IPS DF 19.7 (cell line): ENCODE measurements at regions not wholly inside any gene's neighbourhood (a gene's known extent, or its start where the extent isn't known, plus 50 kb on each side); places are given as distances from the start of the nearest gene placed in this dataset.
"Not testable (repeated sequence)": the region's sequence is repeated elsewhere in the genome, so short reads cannot be mapped to it uniquely, and the experiment has no call there.

ENCODE experiments used
- DNase-seq: peaks from one replicate; pipeline ENCODE4 v3.0.0-alpha.2; 2013; ENCODE audit warnings: low read depth, low spot score

- DNase-seq, result no peak
Measured at GRCh38 chr1:214715126-214715525, 112.1 kb downstream of the CENPF start.

DNA sequence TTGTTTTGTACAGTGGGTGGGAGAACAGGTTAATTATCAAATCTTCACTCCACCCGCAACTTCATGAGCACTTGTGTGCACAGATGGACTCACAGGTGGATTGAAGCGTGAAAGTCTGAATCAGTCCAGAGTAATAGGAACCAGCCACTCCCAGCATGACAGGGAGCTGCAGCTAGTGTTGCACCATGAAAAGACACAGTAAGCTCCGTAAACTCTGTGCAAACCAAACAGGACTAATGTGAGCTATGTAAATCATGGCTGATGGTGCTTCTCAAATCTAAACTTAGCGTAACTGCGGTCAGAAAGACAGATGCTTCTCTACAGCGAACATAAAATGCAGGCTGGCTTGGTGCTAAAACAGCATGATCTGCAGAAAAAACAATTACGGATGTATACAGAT, 114.4 kb downstream of the CENPF start:
- DNase-seq, result no peak

DNA sequence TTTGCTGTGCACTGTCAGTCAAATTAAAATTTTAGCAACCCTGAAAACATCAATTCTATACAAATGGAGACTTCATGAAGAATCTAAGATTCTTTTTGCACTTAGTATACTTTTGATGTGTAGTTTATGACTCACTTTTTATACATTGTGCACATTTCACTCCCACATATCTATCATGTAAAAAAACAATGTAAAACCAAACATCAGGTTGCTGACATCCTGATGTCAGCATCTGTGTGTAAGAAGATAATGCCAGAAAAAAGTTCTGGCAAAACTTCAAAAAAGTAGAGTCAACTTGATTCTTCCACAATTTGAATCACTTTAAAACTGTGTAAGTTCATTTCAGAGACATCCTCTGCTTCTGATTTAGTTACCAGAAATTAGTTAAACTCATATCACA, 115.7 kb downstream of the CENPF start:
- DNase-seq, result no peak

- no peak for DNase-seq
Measured at GRCh38 chr1:214719207-214719606, 116.2 kb downstream of the CENPF start.

DNA sequence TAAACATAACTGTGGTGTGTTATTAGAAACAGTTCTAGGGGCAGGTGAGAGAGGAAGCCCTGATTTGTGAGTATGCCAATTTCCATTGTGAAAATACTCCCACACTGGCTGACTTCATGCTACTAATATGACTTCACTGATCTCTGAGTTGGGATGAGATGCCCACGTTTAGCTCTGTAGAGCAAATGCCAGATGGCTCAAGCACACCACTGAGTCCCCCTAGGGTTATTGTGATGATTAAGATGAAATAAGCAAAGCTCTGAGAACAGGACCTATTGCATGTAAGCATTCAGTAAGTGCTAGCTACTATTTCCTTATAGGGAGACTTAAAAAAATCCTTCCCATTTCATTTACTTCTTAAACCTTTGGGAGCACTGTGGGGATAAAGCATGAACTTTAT, 117.6 kb downstream of the CENPF start:
- DNase-seq, result no peak

DNA sequence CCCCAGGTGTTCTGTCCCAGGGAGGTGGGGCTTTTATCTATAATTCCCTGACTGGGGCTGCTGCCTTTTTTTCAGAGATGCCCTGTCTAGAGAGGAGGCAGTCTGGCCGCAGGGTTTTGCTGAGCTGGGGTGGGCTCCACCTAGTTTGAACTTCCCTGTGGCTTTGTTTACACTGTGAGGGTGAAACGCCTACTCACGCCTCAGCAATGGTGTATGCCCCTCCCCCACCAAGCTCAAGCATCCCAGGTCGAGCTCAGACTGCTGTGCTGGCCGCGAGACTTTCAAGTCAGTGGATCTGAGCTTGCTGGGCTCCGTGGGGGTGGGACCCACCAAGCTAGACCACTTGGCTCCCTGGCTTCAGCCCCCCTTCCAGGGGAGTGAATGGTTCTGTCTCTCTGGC, 124.3 kb downstream of the CENPF start:
- DNase-seq, result no peak

DNA sequence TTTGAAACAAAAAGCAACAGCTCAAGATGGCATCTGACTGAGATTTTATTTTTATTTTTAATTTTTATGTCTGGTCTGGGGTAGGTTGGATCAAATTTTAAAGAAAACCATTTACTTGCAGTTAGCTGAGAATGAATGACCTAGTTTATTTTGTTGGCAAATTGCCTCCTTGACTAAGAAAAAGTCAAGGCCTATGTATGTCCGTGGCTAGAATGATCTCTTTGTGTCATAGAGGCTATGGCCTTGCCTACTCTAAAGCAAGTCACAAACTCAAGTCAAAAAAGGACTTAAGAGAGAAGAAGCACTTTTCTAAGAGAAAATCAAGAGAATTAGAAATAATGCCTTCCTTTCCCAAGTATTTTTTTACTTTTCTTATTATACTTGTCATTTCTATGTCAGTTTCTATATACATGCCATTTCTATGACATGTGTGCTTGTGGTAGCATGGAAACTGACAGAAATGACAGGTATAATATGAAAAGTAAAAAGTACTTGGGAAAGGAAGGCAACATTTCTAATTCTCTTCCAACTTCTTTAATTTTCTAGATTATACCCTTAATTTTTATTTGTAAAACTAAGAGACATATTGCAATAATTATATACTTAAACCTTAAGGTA, 136.7 kb downstream of the CENPF start:
- DNase-seq, result no peak

GRCh38 chr1:214740471-214740870, 137.5 kb downstream of the CENPF start:
- DNase-seq, result no peak

DNA sequence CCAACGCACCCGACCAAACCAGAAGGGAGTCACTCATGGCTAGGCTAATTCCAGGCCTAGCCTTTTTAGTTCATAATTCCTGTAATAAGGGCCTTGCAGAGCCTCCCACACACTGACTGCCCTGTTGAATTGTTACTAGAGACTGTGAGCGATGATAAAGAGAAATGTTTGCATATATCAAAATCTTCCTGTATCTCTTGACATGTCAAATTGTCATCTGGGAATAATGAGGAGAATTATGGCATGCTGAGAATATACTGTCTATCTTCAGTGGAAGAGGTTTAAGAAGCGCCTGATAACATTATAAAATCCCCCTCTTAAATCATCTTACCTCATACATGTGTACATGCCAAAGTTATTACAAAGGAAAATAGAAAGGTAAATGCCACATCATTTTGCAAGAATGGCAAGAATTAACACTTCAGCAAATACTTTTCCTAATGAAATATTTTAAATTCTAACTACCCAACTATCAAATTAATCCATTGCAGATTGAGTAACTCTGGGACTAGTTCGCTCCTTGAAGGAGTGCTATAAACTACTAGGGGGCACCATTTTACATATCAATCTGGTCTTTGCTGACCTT, 144.1 kb downstream of the CENPF start:
- DNase-seq, result no peak

- no peak for DNase-seq
Measured at GRCh38 chr1:214753236-214753852, 150.3 kb downstream of the CENPF start.

DNA sequence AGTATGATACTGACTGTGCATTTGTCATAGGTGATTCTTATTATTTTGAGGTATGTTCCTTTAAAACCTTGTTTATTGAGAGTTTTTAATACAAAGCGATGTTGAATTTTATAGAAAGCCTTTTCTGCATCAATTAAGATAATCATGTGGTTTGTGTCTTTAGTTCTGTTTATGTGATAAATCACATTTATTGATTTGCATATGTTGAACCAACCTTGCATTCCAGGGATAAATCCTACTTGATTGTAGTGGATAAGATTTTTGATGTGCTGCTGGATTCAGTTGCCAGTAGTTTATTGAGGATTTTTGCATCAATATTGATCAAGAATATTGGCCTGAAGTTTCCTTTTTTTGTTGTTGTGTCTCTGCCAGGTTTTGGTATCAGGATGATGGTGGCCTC, 158.0 kb downstream of the CENPF start:
- DNase-seq, result no peak

DNA sequence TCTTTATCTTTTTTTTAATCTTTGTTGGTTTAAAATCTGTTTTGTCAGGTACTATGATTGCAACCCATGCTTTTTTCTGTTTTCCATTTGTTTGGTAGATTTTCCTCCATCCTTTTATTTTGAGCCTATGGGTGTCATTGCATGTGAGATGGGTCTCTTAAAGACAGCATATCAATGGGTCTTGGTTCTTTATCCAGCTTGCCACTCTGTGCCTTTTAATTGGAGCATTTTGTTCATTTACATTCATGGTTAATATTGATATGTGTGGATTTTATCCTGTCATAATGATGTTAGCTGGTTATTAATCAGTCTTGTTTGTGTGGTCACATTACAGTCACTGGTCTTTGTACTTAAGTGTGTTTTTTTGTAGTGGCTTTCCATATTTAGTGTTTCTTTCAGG, 159.9 kb downstream of the CENPF start:
- DNase-seq, result no peak

DNA sequence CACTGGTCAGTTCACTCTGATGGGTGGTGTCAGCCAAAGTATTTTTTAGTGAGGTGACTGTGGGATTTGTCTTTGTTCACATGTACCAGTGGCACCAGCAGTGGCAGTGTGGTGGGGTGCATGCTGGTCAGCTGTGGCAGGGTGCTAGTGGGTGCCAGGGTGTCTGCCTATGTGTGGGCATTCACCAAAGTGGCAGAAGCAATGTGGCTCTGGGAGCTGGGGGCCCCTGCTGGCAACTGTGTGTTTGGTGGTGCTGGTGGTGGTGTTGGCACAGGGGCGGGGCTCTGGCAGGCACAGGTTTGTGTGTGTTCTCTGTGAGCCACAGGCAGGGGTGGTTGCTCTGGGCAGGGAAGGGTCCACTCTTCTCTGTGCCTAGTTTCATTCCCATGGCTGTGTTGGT, 161.5 kb downstream of the CENPF start:
- no peak for DNase-seq

DNA sequence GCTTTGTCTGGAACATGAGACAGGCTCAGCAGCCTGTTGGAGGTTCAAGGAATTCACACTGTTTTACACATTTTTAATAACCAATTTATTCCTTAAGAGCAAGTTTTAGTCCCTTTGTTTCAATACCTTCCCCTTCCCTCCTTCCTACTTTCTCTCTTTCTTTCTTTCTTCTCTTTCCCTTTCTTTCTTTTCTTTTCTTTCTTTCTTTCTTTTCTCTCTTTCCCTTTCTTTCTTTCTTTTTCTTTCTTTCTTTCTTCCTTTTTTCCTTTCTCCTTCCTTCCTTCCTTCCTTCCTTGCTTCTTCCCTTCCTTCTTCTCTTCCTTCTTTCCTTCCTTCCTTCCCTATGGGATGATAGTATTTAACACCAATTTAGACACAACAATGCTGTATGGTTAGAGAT, 164.2 kb downstream of the CENPF start:
- no peak for DNase-seq

GRCh38 chr1:214769666-214770065, 166.7 kb downstream of the CENPF start:
- not testable (repeated sequence) for DNase-seq

DNA sequence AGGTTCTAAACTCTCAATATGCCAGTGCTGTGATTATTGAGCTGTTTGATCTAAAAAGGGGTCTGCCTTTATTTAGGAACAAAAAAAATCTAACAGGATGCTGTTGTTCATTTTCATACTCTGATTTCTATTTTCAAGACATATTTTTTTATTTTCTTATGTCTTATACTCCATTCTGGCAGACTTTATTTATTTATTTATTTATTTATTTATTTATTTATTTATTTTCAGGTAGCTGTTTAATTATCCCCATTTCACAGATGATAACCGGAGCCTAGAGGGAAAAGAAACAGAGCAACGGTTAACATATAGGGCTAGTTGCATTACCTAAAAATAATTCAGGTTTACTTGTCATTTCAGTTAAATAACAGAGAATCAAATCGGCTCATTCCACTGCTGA, 174.4 kb downstream of the CENPF start:
- no peak for DNase-seq

DNA sequence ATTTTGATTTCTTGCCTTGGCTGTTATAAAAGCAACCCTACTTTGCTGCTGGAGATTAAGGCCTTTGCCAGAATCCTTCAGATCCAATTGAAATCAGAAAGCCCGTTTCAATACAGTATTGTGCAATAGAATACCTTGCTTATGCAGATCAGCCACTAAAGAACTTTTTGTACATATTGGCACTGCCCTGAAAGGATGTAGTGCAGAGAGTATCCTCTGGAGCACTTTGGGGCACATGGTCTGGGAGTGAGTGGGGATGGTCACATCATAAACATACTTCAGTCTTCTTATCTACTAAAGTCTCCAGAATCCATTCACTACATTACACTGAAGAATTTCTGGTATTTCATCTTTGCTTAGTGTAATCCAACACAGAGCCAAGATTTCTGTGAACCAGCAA, 189.0 kb downstream of the CENPF start:
- DNase-seq, result no peak

DNA sequence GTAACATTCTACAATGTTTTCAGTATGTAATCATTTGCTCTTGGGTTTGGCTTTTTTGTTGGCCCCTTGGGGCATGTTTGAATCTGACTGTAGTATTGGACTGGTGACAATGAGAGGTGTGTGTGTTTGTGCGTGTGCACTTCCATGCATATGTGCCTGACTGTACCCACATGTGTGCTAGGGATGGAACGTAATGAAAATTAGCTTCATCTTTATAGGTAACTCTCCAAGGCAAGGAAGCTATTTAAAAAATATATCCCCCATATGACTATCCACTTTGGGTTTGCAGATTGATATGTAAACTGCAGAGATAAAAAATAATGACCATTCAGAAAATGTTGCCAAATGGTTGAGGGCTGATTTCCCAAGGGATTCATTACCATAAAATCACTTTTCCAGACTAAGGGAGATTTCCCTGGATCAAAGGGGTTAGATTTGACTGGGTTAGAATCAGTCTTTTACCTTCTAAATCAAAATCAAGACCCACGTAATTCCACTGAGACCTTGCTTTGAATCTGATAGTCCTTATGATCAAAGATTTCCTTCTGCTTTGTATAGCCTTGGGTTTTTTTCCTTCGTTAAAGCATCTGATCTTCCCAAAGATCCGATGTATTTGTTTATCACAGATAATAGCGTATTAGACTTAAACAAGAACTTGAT, 189.7 kb downstream of the CENPF start:
- DNase-seq, result no peak

DNA sequence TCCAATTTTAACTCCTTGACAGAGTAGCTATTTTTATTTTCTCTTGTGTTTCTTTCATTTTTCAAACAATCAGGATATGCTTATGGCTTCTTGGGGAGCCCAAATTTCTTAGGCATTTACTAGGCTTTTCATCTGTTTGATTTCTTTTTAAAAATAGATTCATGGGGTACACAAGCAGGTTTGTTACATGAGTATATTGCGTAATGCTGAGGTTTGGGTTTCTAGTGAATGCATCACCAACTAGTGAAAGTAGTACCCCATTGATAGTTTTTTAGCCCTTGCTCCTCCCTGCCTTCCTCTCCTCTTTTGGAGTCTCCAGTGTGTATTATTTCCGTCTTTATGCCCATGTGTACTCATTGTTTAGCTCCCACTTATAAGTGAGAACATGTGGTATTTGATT, 190.7 kb downstream of the CENPF start:
- no peak for DNase-seq

- no peak for DNase-seq
Measured at GRCh38 chr1:214801191-214801590, 198.2 kb downstream of the CENPF start.

DNA sequence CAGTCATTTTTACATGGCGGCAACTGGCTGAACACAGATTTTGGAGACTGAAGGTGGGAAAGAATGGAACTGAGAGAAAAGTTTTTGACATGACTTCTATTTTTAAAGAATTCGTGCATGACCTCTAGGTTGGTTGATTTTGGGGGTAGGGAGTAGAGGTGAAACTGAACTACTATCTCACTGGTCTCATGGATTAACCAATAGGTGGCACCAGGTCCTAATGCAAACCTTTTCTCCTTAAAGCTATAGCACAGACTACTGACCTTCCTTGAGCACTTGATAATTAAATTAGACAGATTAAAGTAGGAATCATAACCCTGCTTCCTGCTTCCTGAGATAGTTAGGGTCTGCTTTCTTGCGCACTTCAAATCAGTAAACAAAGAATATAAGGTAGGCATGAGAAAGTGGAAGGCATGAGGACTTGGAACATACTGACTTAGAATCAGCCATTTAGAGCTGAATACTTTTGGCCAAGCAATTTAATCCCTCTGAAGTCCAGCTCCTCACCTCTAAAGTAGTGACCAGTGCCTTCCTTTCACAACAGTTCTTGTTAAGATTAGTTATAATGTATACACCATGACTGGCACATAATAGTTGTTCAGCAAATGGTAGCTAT, 206.0 kb downstream of the CENPF start:
- no peak for DNase-seq

DNA sequence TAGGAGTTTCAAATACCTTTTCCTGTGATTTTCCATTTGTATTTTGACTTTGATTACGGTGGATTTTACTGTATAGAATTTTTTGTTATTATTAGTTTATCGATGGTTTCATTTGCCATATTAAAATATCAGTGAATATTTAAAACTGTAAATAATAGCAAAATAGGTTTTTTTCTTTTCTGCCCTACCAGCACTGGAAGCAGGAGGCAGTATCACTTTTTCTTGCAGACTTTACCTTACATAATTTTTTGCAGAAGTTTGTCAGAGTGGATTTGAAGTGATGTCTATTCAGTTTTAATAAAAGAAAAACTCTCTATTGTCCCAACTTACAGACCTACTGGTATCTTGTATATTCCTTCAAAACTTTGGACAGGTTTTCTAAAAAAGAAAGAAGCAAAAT, 213.6 kb downstream of the CENPF start:
- DNase-seq, result no peak
